ENCODE measurements at regions not wholly inside any gene's neighbourhood (a gene's known extent, or its start where the extent isn't known, plus 50 kb on each side); places are given as distances from the start of the nearest gene placed in this dataset.

GRCh38 chr18:43720041-43720440 lies 442.8 kb upstream of the SYT4 start:
- TF ChIP-seq CTCF (IDR thresholded peaks at IDR 0.05 in 2 of 3, conservative IDR thresholded peaks at IDR 0.05 in 1 of 3; ENCODE audit: borderline replicate concordance in 1 of 3, insufficient read depth in 1 of 3, low read depth in 2 of 3, low read length in 2 of 3) = no peak
- no peak for TF ChIP-seq EZH2 (IDR thresholded peaks at IDR 0.05)
- TF ChIP-seq YY1 (IDR thresholded peaks at IDR 0.05; ENCODE audit: extremely low read depth, insufficient replicate concordance, low read depth, low read length) = no peak
- TF ChIP-seq POLR2AphosphoS5 (IDR thresholded peaks at IDR 0.05; ENCODE audit: low read depth, low read length) = no peak
- TF ChIP-seq CEBPB (IDR thresholded peaks at IDR 0.05; ENCODE audit: low read depth) = no peak

All from HCT116 (cell line).